Neuronal stem cell (in vitro differentiated cells): ENCODE measurements at regions not wholly inside any gene's neighbourhood (a gene's known extent, or its start where the extent isn't known, plus 50 kb on each side); places are given as distances from the start of the nearest gene placed in this dataset.

ENCODE experiments used
- DNase-seq: peaks from one replicate; pipeline ENCODE4 v3.0.0-alpha.2; 2013; ENCODE audit warnings: low spot score
- H2AFZ ChIP-seq: one replicate; pipeline ENCODE4 v1.6.1; 2013; ENCODE audit warnings: mild to moderate bottlenecking, low read length, inconsistent platforms
- H2AK5ac ChIP-seq: 2 replicates; pipeline ENCODE4 v1.6.1; 2013; ENCODE audit warnings: low read depth, mild to moderate bottlenecking, inconsistent platforms, low read length, moderate library complexity, mixed read lengths
- H2BK120ac ChIP-seq: 2 replicates; pipeline ENCODE4 v1.6.1; 2013; ENCODE audit warnings: low read depth, mild to moderate bottlenecking, inconsistent platforms, low read length, moderate library complexity, mixed read lengths
- H2BK12ac ChIP-seq: one replicate; pipeline ENCODE4 v1.6.1; 2013; ENCODE audit warnings: low read length, inconsistent platforms
- H2BK15ac ChIP-seq: 2 replicates; pipeline ENCODE4 v1.6.1; 2013; ENCODE audit warnings: mild to moderate bottlenecking, low read length, inconsistent platforms, mixed read lengths
- H2BK5ac ChIP-seq: one replicate; pipeline ENCODE4 v1.6.1; 2013; ENCODE audit warnings: inconsistent platforms, mild to moderate bottlenecking, low read length, moderate library complexity
- H3K14ac ChIP-seq: one replicate; pipeline ENCODE4 v1.6.1; 2013; ENCODE audit warnings: low read length, inconsistent platforms
- H3K18ac ChIP-seq: 2 replicates; pipeline ENCODE4 v1.6.1; 2013; ENCODE audit warnings: low read length, inconsistent platforms
- H3K23ac ChIP-seq: 2 replicates; pipeline ENCODE4 v1.6.1; 2013; ENCODE audit warnings: low read depth, mild to moderate bottlenecking, mixed read lengths, low read length, inconsistent platforms; ENCODE audit not compliant: poor library complexity
- H3K27ac ChIP-seq: replicated peaks from 3 replicates; pipeline ENCODE4 v1.5.1; 2013; ENCODE audit warnings: low read length, inconsistent platforms
- H3K27me3 ChIP-seq, 3 experiments: 2 replicates each; pipeline ENCODE4 v1.6.1; 2013; ENCODE audit warnings: low read length in 3 of 3, mild to moderate bottlenecking in 2 of 3, inconsistent platforms in 1 of 3, low read depth in 1 of 3, mixed read lengths in 1 of 3, moderate library complexity in 1 of 3; ENCODE audit not compliant: control insufficient read depth in 3 of 3, insufficient read depth in 3 of 3
- H3K36me3 ChIP-seq, 2 donors: replicated peaks in 1 of 2; 2 replicates each; pipeline ENCODE4 v1.6.1; 2013; ENCODE audit warnings: low read length in 2 of 2; ENCODE audit not compliant: control insufficient read depth in 2 of 2, insufficient read depth in 2 of 2
- H3K4ac ChIP-seq: 2 replicates; pipeline ENCODE4 v1.6.1; 2013; ENCODE audit warnings: inconsistent platforms, mild to moderate bottlenecking, low read length, moderate library complexity
- H3K4me1 ChIP-seq, 2 donors: 1 replicate in 1 of 2; 2 replicates in 1 of 2; pipeline ENCODE4 v1.6.1; 2013; ENCODE audit warnings: low read length in 2 of 2, low read depth in 1 of 2; ENCODE audit not compliant: control insufficient read depth in 2 of 2, insufficient read depth in 1 of 2
- H3K4me2 ChIP-seq: one replicate; pipeline ENCODE4 v1.6.1; 2013; ENCODE audit warnings: mild to moderate bottlenecking, low read length, inconsistent platforms; ENCODE audit not compliant: insufficient read depth, poor library complexity, severe bottlenecking
- H3K4me3 ChIP-seq, 2 donors: 2 replicates each; pipeline ENCODE4 v1.5.1; 2013; ENCODE audit warnings: low read length in 2 of 2, mild to moderate bottlenecking in 2 of 2, inconsistent platforms in 1 of 2, moderate library complexity in 1 of 2
- H3K79me1 ChIP-seq: one replicate; pipeline ENCODE4 v1.6.1; 2013; ENCODE audit warnings: low read depth, mild to moderate bottlenecking, inconsistent platforms, low read length, moderate library complexity
- H3K9ac ChIP-seq: one replicate; pipeline ENCODE4 v1.6.1; 2013; ENCODE audit warnings: mild to moderate bottlenecking, low read depth, low read length, inconsistent platforms; ENCODE audit not compliant: poor library complexity
- H3K9me3 ChIP-seq, 2 donors: replicated peaks in 1 of 2; 2 replicates each; pipeline versions ENCODE3 to v1.6.1; 2013; ENCODE audit warnings: low read length in 2 of 2, mild to moderate bottlenecking in 2 of 2, inconsistent platforms in 1 of 2, low read depth in 1 of 2, mixed read lengths in 1 of 2, moderate library complexity in 1 of 2; ENCODE audit not compliant: control insufficient read depth in 2 of 2, insufficient read depth in 1 of 2
- H4K8ac ChIP-seq: one replicate; pipeline ENCODE4 v1.6.1; 2013; ENCODE audit warnings: low read depth, mild to moderate bottlenecking, inconsistent platforms, low read length, moderate library complexity
- H4K91ac ChIP-seq: one replicate; pipeline ENCODE4 v1.6.1; 2013; ENCODE audit warnings: low read length, low read depth, mild to moderate bottlenecking, inconsistent platforms; ENCODE audit not compliant: poor library complexity
- WGBS, 2 donors: extraction: QIAGEN DNeasy Blood & Tissue Kit; methylation state at CpG; one replicate each; pipeline ENCODE4 v1.1.7; 2013; ENCODE audit warnings: missing lambda C conversion rate in 2 of 2, mixed read lengths in 1 of 2; ENCODE audit not compliant: insufficient read length in 2 of 2, insufficient replicate concordance in 1 of 2; ENCODE audit errors: extremely low coverage in 2 of 2; 5-methylcytosine and 5-hydroxymethylcytosine counted together

DNA sequence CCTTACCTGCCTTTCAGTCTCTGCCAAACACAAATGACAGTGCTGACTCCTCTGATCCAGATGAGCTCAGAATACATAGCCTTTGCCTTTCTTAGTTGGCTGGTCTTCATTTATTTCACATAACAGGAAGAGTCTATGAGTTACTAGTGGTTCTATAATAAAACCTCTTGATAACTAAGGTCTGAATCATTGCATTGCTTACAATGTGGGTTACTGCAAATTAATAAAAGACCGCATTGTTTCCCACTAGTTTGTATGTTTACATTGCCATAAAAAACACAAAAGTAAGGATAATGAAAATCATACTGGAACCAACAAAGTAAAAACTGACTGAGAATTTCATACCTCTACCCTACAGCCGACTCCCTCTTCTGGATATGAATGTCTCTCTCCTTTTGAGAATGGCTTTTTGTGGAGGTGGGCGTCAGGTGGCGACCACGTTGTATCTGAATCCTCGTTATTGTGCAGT is 62.0 kb upstream of the AKR1E2 start:
- H3K14ac ChIP-seq = no peak overlapping the region
- no peak overlapping the region for H2AFZ ChIP-seq
- no peaks in the 10 kb centered on the region for H3K27me3 ChIP-seq
- H3K4ac ChIP-seq = no peak overlapping the region
- H3K23ac ChIP-seq = no peak overlapping the region
- H3K4me2 ChIP-seq = no peak overlapping the region
- no peak overlapping the region for H3K18ac ChIP-seq
- H3K79me1 ChIP-seq = no peaks in the 10 kb centered on the region
- H4K91ac ChIP-seq = no peak overlapping the region
- WGBS, 2 donors = no CpG with 5 or more reads among the region's 6 CpGs
- no peak for DNase-seq
- H2BK120ac ChIP-seq = no peak overlapping the region
- H3K9ac ChIP-seq = no peak overlapping the region
- no peaks in the 10 kb centered on the region for H3K36me3 ChIP-seq
- peaks cover 0 to 17% of the 10 kb centered on the region in 2 donors for H3K4me1 ChIP-seq
- H2BK15ac ChIP-seq = no peak overlapping the region
- H2AK5ac ChIP-seq = no peak overlapping the region
- H3K9me3 ChIP-seq = no peaks in the 10 kb centered on the region
- H2BK5ac ChIP-seq = no peak overlapping the region
- H3K4me3 ChIP-seq = no peak overlapping the region
- no peak overlapping the region for H2BK12ac ChIP-seq
- no peak overlapping the region for H4K8ac ChIP-seq
- H3K27ac ChIP-seq = no peak overlapping the region

DNA sequence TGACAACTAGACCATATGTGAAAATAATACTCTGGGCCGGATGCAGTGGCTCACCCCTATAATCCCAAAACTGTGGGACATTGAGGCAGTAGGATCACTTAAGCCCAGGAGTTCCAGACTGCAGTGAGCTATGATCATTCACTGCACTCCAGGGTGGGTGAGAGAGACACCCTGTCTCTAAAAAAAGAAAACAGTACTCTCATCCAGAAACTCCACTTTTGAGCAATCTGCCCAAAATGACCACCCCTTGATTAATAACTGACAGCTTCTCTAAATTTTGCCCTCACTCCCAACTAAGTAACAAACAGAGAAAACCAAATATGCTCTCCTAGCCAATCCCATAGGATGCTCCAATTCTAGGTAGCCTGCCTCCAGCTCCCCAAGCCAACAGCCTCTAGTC is 62.5 kb upstream of the AKR1E2 start:
- no peaks in the 10 kb centered on the region for H3K9me3 ChIP-seq
- H2AFZ ChIP-seq = no peak overlapping the region
- no peak overlapping the region for H3K9ac ChIP-seq
- DNase-seq = no peak
- no peak overlapping the region for H3K14ac ChIP-seq
- H3K18ac ChIP-seq = no peak overlapping the region
- no peak overlapping the region for H2BK12ac ChIP-seq
- no peak overlapping the region for H3K23ac ChIP-seq
- no peak overlapping the region for H2BK120ac ChIP-seq
- no peak overlapping the region for H2AK5ac ChIP-seq
- H4K91ac ChIP-seq = no peak overlapping the region
- H2BK5ac ChIP-seq = no peak overlapping the region
- H3K4me3 ChIP-seq = no peak overlapping the region
- WGBS, 2 donors = no CpG with 5 or more reads among the region's 1 CpG
- no peak overlapping the region for H2BK15ac ChIP-seq
- H3K4ac ChIP-seq = no peak overlapping the region
- H3K36me3 ChIP-seq = no peaks in the 10 kb centered on the region
- H3K4me2 ChIP-seq = no peak overlapping the region
- no peak overlapping the region for H4K8ac ChIP-seq
- H3K27ac ChIP-seq = no peak overlapping the region
- H3K79me1 ChIP-seq = no peaks in the 10 kb centered on the region
- H3K27me3 ChIP-seq = no peaks in the 10 kb centered on the region
- peaks cover 0 to 17% of the 10 kb centered on the region in 2 donors for H3K4me1 ChIP-seq

DNA sequence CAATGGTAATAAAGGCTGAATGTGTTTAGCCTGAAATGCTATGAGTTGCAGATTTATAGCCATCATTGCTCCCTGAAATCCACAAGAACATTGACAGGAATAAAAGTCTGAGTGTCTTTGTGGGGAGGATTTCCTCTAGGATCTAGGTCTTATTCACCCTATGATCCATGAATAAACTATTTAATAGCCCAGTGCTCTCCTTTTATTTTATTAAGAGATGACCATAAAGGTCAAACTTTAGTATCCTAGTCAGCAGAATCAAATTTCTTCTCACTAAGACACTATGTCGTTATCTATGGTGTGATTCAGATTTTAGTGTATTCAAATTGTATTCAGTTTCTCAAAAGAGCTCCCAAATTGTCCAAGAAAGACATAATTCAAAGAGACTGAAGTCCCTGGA is 67.8 kb upstream of the AKR1E2 start:
- Histone ChIP-seq H3K23ac (no peak overlapping the region), H4K8ac (no peak overlapping the region), H2AK5ac (no peak overlapping the region), H3K4me3 (no peak overlapping the region), H3K4me1 (no peaks in the 10 kb centered on the region), H2AFZ (no peak overlapping the region), H3K79me1 (no peaks in the 10 kb centered on the region), H3K9me3 (no peaks in the 10 kb centered on the region), H2BK15ac (no peak overlapping the region), H3K36me3 (no peaks in the 10 kb centered on the region), H3K27ac (no peak overlapping the region), H3K4me2 (no peak overlapping the region), H2BK5ac (no peak overlapping the region), H3K4ac (no peak overlapping the region), H3K27me3 (no peaks in the 10 kb centered on the region), H2BK12ac (no peak overlapping the region), H4K91ac (no peak overlapping the region), H2BK120ac (no peak overlapping the region), H3K14ac (no peak overlapping the region), H3K9ac (no peak overlapping the region), H3K18ac (no peak overlapping the region)
- no peak for DNase-seq
- WGBS, 2 donors = no CpG with 5 or more reads among the region's 1 CpG

DNA sequence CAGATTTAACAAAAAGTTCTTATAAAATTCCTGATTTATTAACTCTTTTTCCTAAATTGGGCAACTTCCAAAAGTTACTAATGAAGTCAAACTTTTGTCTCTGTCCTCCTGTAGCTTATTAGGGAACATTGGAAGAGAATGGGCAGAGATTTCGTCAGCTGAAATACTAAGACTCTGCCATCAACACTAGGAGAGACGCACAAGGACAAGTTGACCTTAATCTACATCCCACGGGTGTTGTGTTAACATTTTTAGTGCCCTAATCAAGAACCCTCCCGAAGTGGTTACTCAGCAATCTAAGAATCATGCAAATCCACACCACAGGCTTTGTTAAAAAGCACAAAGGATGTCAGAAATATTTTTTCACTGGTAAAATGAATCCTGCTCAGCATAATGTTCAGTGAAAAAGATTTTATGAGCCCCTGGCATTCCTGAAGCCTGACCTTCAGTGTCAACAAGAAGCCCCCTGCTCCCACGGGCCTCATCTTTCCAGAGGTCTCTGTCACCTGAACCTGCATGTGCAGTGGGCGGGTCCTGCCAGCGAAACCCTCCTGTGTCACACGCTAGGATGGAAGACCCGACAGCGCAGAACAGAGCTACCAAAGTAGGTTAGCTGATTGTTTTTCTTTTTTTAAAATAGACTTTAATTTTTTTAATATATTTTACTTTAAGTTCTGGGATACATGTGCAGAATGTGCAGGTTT is 70.6 kb upstream of the AKR1E2 start:
- Histone ChIP-seq H3K79me1 (no peaks in the 10 kb centered on the region), H3K4me1 (no peaks in the 10 kb centered on the region), H3K27ac (no peak overlapping the region), H3K23ac (no peak overlapping the region), H3K27me3 (no peaks in the 10 kb centered on the region), H4K8ac (no peak overlapping the region), H2BK120ac (no peak overlapping the region), H3K9ac (no peak overlapping the region), H3K36me3 (no peaks in the 10 kb centered on the region), H2AK5ac (no peak overlapping the region), H2BK5ac (no peak overlapping the region), H3K14ac (no peak overlapping the region), H3K4me3 (no peak overlapping the region), H2BK15ac (no peak overlapping the region), H4K91ac (no peak overlapping the region), H3K4ac (no peak overlapping the region), H3K4me2 (no peak overlapping the region), H3K18ac (no peak overlapping the region), H2AFZ (no peak overlapping the region), H3K9me3 (no peaks in the 10 kb centered on the region), H2BK12ac (no peak overlapping the region)
- no CpG with 5 or more reads among the region's 10 CpGs for WGBS, 2 donors
- no peak for DNase-seq
